Heart right ventricle (tissue), 16 donors: ENCODE measurements at regions not wholly inside any gene's neighbourhood (a gene's known extent, or its start where the extent isn't known, plus 50 kb on each side); places are given as distances from the start of the nearest gene placed in this dataset.
"Not testable (repeated sequence)": the region's sequence is repeated elsewhere in the genome, so short reads cannot be mapped to it uniquely, and the experiment has no call there.

Experiments used
- ATAC-seq, 8 donors: fragments of 200-7000 bp; cut with Tn5 transposase; one replicate each; pipeline ENCODE4 v1.9.1; 2020; ENCODE audit warnings: mild to moderate bottlenecking in 8 of 8, moderate library complexity in 8 of 8, moderate number of reproducible peaks in 1 of 8
- DNase-seq, 2 donors: peaks; one replicate each; pipeline ENCODE4 v3.0.0-alpha.2; 2020
- H3K27ac ChIP-seq, 10 donors: fragments of 200-600 bp; sonication (generic) in 2 of 10; one replicate each; pipeline versions ENCODE4 v1.5.0 to v1.8.0; 2020 to 2022; ENCODE audit warnings: mild to moderate bottlenecking in 3 of 10
- H3K27me3 ChIP-seq, 7 donors: fragments of 200-600 bp; one replicate each; pipeline ENCODE4 v1.8.0; 2021 to 2022; ENCODE audit warnings: mild to moderate bottlenecking in 2 of 7
- H3K36me3 ChIP-seq, 9 donors: fragments of 200-600 bp; sonication (generic) in 1 of 9; one replicate each; pipeline versions ENCODE4 v1.5.0 to v1.8.0; 2020 to 2022; ENCODE audit warnings: mild to moderate bottlenecking in 2 of 9
- H3K4me1 ChIP-seq, 9 donors: fragments of 200-600 bp; sonication (generic) in 1 of 9; one replicate each; pipeline versions ENCODE4 v1.5.0 to v1.8.0; 2020 to 2022; ENCODE audit warnings: mild to moderate bottlenecking in 4 of 9
- H3K4me3 ChIP-seq, 10 donors: fragments of 200-600 bp; sonication (generic) in 2 of 10; one replicate each; pipeline versions ENCODE4 v1.5.0 to v1.8.0; 2020 to 2022; ENCODE audit warnings: mild to moderate bottlenecking in 7 of 10, moderate library complexity in 2 of 10
- H3K9me3 ChIP-seq, 11 donors: fragments of 200-600 bp in 10 of 11; sonication (generic) in 2 of 11; one replicate each; pipeline versions ENCODE4 v1.5.0 to v1.8.0; 2013 to 2022; ENCODE audit warnings: mild to moderate bottlenecking in 2 of 11, control low read depth in 1 of 11, moderate library complexity in 1 of 11
- WGBS, 2 donors: extraction: QIAGEN DNeasy Blood & Tissue Kit; methylation state at CpG; one replicate each; pipeline ENCODE4 v1.1.7; 2013; ENCODE audit warnings: inconsistent platforms in 1 of 2; 5-methylcytosine and 5-hydroxymethylcytosine counted together
- intact Hi-C, 10 donors: fragments of 100-400 bp; cut with DNase I; formaldehyde crosslinking; loops; one replicate each; pipeline versions ENCODE4 v1.11.1 to v1.14.2; 2022
- TF ChIP-seq, protein P1 (sequence below), 9 donors: fragments of 200-600 bp; sonication (generic) in 2 of 9; IDR thresholded peaks; one replicate each; pipeline versions ENCODE4 v1.5.0 to v1.8.0; 2021 to 2022; ENCODE audit warnings: antibody characterized with exemption in 9 of 9, mild to moderate bottlenecking in 5 of 9, moderate library complexity in 1 of 9
- donor health status: Arrhythmogenic right ventricular cardiomyopathy.
- donor health status: ischemic (EF 13 %, LVEDD 7.1; RV severe dilation, severe dysfunction).
- donor health status: healthy with polysubstance abuse.
- donor health status: DM: no; HTN: yes; CAD: no.
- donor health status: DM: no; HTN: no; CAD: no.
- donor health status: ischemic (EF 25% LVEDD 6.9; RV normal size, moderate dysfunction).
- donor health status: ischemic (EF 25% LVEDD 5.7; RV mildly dilated, moderate dysfunction).
- donor health status: healthy.
- donor health status: DM: yes; HTN: yes; CAD: no.
- donor health status: Ischemic cardiomyopathy.
- donor health status: ischemic (EF 35%, LVEDD 5.7; RV mildly dilated, moderate dysfunction).
- donor health status: nonischemic (EF 11% LVEDD 7.7; RV severe dilation, severe dysfunction).
- donor health status: DM: yes; HTN: yes; CAD: no.
- donor health status: PGD.
- donor health status: ischemic (EF 29% LVEDD 5.4; RV normal size, mild dysfunction).
- donor health status: nonischemic (EF 23%, LVEDD 6.1; RV moderate dilation, normal function).

DNA sequence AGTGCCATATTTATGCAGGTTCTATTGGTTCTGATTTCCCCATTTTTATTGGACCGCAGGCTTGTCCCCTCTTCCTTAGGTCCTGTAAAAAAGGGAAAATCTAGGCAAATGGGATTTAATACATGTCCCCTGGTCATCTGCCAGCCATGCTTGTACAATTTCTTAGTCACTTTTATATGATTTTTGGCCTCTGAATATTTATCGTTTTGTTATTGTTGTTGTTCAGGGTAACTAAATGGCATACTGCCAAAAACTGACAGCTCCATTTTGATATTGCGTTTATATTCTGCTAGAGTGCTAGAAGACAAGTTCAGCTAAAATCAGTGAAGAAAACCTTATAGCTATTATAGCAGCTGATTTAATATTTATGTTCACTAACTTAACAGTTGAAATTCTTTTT, 770.2 kb upstream of the FAM174A start:
- intact Hi-C loops: no loop called here
- TF ChIP-seq, protein P1, sequence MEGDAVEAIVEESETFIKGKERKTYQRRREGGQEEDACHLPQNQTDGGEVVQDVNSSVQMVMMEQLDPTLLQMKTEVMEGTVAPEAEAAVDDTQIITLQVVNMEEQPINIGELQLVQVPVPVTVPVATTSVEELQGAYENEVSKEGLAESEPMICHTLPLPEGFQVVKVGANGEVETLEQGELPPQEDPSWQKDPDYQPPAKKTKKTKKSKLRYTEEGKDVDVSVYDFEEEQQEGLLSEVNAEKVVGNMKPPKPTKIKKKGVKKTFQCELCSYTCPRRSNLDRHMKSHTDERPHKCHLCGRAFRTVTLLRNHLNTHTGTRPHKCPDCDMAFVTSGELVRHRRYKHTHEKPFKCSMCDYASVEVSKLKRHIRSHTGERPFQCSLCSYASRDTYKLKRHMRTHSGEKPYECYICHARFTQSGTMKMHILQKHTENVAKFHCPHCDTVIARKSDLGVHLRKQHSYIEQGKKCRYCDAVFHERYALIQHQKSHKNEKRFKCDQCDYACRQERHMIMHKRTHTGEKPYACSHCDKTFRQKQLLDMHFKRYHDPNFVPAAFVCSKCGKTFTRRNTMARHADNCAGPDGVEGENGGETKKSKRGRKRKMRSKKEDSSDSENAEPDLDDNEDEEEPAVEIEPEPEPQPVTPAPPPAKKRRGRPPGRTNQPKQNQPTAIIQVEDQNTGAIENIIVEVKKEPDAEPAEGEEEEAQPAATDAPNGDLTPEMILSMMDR (IDR thresholded peaks at IDR 0.05): no peak
- Histone ChIP-seq H3K36me3 (no peaks in the 10 kb centered on the region), H3K27ac (no peak overlapping the region), H3K27me3 (no peaks in the 10 kb centered on the region), H3K9me3 (peaks cover 0 to 24% (median 0%) of the 10 kb centered on the region in 11 donors), H3K4me3 (no peak overlapping the region), H3K4me1 (no peaks in the 10 kb centered on the region)
- no peak for DNase-seq
- WGBS, 2 donors: 56 to 58% methylated on average over 3 of the region's 3 CpGs
- ATAC-seq: no peak

DNA sequence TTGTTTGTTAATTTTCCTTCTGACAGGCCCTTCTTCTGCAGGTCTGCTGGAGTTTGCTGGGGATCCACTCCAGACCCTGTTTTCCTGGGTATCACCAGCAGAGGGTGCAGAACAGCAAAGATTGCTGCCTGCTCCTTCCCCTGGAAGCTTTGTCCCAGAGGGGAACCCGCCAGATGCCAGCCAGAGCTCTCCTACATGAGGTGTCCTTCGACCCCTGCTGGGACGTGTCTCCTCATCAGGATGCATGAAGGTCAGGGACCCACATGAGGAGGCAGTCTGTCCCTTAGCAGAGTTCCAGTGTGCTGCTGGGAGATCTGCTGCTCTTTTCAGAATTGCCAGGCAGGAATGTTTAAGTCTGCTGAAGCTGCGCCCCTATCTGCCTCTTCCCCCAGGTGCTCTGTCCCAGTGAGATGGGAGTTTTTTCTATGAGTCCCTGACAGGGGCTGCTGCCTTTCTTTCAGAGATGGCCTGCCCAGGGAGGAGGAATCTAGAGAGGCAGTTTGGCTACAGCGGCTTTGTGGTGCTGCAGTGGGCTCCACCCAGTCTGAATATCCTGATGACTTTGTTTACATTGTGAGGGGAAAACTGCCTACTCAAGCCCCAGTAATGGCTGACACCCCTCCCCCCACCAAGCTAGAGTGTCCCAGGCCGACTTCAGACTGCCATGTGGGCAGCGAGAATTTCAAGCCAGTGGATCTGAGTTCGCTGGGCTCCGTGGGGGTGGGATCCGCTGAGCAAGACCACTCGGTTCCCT, 772.0 kb upstream of the FAM174A start:
- no peak for DNase-seq
- Histone ChIP-seq H3K4me1 (no peaks in the 10 kb centered on the region), H3K36me3 (no peaks in the 10 kb centered on the region), H3K9me3 (peaks cover 0 to 23% (median 0%) of the 10 kb centered on the region in 11 donors), H3K4me3 (no peak overlapping the region), H3K27me3 (no peaks in the 10 kb centered on the region), H3K27ac (no peak overlapping the region)
- intact Hi-C loops: no loop called here
- TF ChIP-seq, protein P1 (IDR thresholded peaks at IDR 0.05): no peak
- ATAC-seq: no peak
- WGBS, 2 donors: 81 to 85% methylated on average over 11 of the region's 11 CpGs

DNA sequence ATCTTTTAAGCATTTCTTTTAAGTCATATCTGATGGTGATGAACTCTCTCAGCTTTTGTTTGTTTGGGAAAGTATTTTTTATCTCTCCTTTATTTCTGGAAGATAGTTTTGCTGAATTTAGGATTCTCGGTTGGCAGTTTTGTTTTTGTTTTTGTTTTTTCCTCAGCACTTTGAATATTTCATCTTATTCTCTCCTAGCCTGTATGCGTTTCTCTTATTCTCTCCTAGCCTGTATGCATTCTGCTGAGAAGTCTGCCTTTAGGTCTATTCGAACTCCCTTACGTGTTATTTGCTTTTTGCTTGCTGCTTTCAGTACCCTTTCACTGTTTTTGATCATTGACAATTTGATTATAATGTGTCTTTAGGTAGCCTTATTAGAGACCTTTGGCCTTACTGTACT, 787.8 kb upstream of the FAM174A start:
- H3K27ac ChIP-seq: no peak overlapping the region
- DNase-seq (no peak), ATAC-seq (no peak)
- H3K27me3 ChIP-seq: no peaks in the 10 kb centered on the region
- H3K4me1 ChIP-seq: no peaks in the 10 kb centered on the region
- no peaks in the 10 kb centered on the region for H3K36me3 ChIP-seq
- H3K9me3 ChIP-seq: peaks cover 0 to 12% (median 8%) of the 10 kb centered on the region in 11 donors
- TF ChIP-seq, protein P1 (IDR thresholded peaks at IDR 0.05): no peak
- intact Hi-C loops: no loop called here
- no peak overlapping the region for H3K4me3 ChIP-seq
- 93 to 94% methylated on average over 4 of the region's 4 CpGs for WGBS, 2 donors

DNA sequence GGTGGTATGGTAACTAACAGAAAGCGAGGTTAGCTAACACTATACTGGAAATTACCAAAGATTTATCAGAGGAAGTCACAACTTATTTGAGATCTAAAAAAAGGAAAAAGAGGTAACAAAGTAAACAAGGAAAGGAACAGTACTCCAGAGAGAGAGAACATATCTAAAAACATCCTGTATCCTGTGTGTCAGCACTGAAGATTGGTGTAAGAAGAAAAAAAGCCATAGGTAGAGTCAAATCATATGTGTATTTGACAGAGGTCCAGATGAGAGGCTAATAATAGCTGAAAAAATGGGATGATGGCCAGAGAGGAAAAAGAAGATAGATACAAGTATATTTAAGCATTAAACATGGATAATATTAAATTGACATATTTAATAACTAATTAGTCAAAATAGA, 802.0 kb upstream of the FAM174A start:
- H3K36me3 ChIP-seq, ATAC-seq, H3K4me3 ChIP-seq, DNase-seq, intact Hi-C loops, H3K27ac ChIP-seq, H3K9me3 ChIP-seq, H3K4me1 ChIP-seq, H3K27me3 ChIP-seq: not testable (repeated sequence)
- 69 to 100% methylated on average over 1 of the region's 1 CpG for WGBS, 2 donors

DNA sequence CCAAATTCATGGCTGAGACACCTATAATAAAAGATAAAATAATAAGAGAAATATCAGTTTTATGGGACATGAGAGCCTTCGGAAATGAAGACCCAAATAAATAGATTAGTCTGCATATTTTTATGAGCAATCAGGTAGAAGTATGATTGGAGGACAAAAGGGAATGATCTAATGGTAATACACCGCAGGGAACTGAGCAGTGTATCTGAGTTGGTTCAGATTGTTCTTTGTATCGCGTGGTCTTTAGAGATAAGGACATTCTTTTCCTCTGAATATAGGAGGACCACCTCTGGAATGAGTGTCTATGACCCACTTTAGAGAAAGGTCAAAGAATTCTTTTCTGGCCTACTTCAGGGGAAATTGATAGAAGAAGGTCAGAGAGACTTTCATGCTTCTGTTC, 801.8 kb upstream of the CHD1 start:
- H3K27me3 ChIP-seq, intact Hi-C loops: not testable (repeated sequence)

More for the DNA sequence above, 801.8 kb upstream of the CHD1 start:
- not testable (repeated sequence) for H3K4me3 ChIP-seq, H3K36me3 ChIP-seq, H3K9me3 ChIP-seq, H3K4me1 ChIP-seq, H3K27ac ChIP-seq, DNase-seq, ATAC-seq
- 25 to 28% methylated on average over 4 of the region's 4 CpGs for WGBS, 2 donors
